ENCODE measurements at regions not wholly inside any gene's neighbourhood (a gene's known extent, or its start where the extent isn't known, plus 50 kb on each side); places are given as distances from the start of the nearest gene placed in this dataset.

DNA sequence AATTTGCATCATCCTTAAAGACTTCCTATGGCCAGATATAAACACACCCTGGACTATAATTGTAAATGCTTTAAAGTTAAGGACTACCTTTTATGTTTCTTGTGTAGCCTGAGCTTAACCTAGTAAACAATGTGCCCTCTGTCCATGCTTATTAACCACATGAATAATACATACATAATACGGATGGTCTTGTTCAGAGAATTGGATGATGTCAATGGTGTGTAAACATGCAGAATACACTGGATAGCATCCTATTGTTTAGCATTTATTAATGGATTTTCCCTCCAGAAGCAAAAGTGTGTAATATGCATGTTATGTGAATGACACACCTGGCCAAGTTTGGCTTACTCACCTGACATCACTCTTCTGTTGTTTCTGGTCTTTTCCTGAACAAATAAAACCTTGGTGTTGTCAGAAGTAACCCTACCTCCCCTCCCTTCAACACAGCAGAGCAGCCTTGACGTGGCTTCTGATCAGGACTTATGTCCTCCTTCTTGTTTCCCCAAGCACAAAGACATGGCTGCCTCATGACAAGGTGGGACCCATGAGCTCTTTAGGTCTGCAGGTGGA, 517.9 kb downstream of the MTRR start:
- TF ChIP-seq CTCF (conservative IDR thresholded peaks at IDR 0.05) (no peak), ZFX (IDR thresholded peaks at IDR 0.05) (no peak)

Measured in C4-2B (cell line).